ENCODE measurements at regions not wholly inside any gene's neighbourhood (a gene's known extent, or its start where the extent isn't known, plus 50 kb on each side); places are given as distances from the start of the nearest gene placed in this dataset.

DNA sequence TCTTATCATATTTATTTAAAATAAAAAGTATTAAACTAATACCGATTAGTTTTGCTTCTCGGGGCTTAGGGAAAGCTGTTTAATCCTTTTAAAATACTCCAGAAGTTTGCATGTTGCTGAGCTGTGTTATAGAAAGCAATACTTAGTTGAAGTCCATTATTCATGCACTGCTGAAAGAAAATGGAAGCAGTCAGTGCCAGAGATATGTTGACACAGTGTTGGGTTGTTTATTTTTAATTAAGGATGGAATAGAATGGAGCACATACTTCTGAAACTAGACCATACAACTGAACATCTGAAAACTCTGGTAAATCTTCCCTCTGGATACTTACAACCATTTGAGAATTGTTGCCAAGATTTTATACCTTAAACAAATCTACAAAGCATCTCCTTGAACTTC is 282.7 kb upstream of the CCDC179 start:
- H3K4me3 ChIP-seq (ENCODE audit: low read depth, low read length) = no peak overlapping the region
- DNase-seq (ENCODE audit: low read depth, low spot score) = peak; percentile 1
- in situ Hi-C loops (cut with HindIII; ENCODE audit: low sequenced_read_pairs) = no loop called here
- TF ChIP-seq, protein P1, sequence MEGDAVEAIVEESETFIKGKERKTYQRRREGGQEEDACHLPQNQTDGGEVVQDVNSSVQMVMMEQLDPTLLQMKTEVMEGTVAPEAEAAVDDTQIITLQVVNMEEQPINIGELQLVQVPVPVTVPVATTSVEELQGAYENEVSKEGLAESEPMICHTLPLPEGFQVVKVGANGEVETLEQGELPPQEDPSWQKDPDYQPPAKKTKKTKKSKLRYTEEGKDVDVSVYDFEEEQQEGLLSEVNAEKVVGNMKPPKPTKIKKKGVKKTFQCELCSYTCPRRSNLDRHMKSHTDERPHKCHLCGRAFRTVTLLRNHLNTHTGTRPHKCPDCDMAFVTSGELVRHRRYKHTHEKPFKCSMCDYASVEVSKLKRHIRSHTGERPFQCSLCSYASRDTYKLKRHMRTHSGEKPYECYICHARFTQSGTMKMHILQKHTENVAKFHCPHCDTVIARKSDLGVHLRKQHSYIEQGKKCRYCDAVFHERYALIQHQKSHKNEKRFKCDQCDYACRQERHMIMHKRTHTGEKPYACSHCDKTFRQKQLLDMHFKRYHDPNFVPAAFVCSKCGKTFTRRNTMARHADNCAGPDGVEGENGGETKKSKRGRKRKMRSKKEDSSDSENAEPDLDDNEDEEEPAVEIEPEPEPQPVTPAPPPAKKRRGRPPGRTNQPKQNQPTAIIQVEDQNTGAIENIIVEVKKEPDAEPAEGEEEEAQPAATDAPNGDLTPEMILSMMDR (IDR thresholded peaks at IDR 0.05; ENCODE audit: low read depth, low read length) = no peak

DNA sequence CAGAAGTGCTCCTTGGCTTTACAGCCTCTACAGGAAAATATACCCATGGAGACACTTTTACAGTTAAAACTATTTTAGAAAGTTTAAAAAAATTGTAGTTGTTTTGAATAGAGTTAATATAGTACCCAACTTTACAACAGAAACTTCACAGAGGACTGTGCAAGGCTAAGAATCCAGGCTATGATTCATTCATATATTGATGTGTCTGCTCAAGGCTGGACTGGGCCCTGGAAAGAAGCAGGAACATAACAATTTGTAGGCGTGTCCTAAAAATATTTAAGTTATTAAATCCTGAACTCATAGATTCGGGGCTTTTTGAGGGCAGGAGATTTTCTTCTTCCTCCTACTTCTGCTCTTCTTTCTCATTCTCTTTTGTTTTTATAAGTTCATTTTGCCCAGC is 291.5 kb upstream of the CCDC179 start:
- in situ Hi-C loops (cut with HindIII; ENCODE audit: low sequenced_read_pairs) = no loop called here
- TF ChIP-seq, protein P1 (IDR thresholded peaks at IDR 0.05; ENCODE audit: low read depth, low read length) = no peak
- H3K4me3 ChIP-seq (ENCODE audit: low read depth, low read length) = no peak overlapping the region
- no peak for DNase-seq (ENCODE audit: low read depth, low spot score)

DNA sequence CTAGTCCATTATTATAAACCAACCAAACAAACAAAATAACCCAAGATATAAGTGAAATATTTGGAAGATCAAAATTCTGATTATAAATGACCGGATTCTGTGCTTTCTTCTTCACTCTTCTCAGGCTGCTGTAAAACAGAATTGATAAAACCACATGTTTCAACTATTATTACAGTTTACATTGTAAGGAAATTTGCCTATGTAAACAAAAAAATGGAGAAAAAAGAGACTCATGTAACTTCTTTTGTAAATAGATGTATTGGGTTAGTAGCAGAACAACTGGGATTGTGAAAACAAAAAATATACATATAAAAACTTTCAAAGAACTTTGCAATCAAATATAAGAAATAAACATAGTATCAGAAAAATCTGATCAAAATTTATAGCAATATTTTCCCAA is 295.2 kb upstream of the CCDC179 start:
- H3K4me3 ChIP-seq (ENCODE audit: low read depth, low read length) = no peak overlapping the region
- TF ChIP-seq, protein P1 (IDR thresholded peaks at IDR 0.05; ENCODE audit: low read depth, low read length) = no peak
- no peak for DNase-seq (ENCODE audit: low read depth, low spot score)
- in situ Hi-C loops (cut with HindIII; ENCODE audit: low sequenced_read_pairs) = no loop called here

DNA sequence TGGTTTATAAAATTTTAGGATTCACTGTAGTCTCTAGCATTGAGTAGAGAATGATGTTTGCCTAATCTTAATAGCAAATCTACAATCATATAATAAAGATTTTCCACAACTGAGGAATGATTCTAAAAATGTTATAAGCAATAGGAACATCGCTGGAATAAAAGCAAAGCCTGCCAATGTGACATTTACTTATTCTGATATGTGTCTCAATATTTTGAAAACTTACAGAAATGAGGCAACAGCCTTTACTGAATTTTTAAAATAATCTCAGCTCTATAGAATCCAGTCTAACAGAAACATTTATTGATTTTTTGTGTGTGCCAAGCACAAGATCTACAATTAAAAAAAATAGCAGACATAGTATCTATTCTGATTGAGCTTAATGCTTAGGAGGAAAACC is 303.7 kb upstream of the CCDC179 start:
- TF ChIP-seq, protein P1 (IDR thresholded peaks at IDR 0.05; ENCODE audit: low read depth, low read length) = no peak
- no peak overlapping the region for H3K4me3 ChIP-seq (ENCODE audit: low read depth, low read length)
- no peak for DNase-seq (ENCODE audit: low read depth, low spot score)
- in situ Hi-C loops (cut with HindIII; ENCODE audit: low sequenced_read_pairs) = no loop called here

DNA sequence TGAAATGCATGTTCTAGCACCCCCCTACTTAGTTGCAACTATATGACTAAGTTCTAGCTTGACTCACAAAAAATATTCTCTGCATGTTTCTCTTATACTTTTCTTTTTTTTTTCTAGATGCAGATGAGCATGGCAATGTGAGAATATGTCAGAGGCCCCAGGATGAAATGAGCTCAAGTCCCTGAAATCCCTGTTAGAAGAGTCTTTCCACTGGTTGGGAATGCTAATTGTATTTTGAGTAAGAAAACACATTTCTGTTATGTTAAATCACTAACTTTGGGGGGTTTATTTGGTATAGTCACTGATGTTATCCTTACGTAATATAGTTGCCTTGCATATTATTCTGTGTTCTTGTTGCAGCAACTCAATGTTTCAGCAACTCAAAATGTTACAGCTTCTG is 306.1 kb upstream of the CCDC179 start:
- in situ Hi-C loops (cut with HindIII; ENCODE audit: low sequenced_read_pairs) = no loop called here
- DNase-seq (ENCODE audit: low read depth, low spot score) = no peak
- TF ChIP-seq, protein P1 (IDR thresholded peaks at IDR 0.05; ENCODE audit: low read depth, low read length) = no peak
- H3K4me3 ChIP-seq (ENCODE audit: low read depth, low read length) = no peak overlapping the region

DNA sequence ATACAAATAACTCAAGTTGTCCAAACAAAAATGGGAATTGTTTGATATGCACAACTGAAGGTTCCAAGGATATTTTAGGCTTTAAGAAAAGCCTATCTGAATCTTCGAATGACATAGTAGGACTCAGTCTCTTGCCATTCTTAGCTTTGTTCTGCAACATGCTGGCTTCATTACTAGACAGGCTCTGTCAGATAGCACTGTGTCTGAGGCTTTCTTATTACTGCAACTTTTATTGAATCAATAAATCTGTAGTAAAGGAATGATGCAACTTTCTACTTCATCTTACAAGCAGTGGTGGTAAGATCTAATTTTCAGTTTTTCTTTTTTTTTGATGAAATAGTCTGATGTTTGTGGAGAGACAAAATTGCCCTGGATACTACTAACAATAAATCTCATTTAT is 319.3 kb upstream of the CCDC179 start:
- DNase-seq (ENCODE audit: low read depth, low spot score) = no peak
- no peak overlapping the region for H3K4me3 ChIP-seq (ENCODE audit: low read depth, low read length)
- in situ Hi-C loops (cut with HindIII; ENCODE audit: low sequenced_read_pairs) = no loop called here
- TF ChIP-seq, protein P1 (IDR thresholded peaks at IDR 0.05; ENCODE audit: low read depth, low read length) = no peak
